ENCODE measurements at regions not wholly inside any gene's neighbourhood (a gene's known extent, or its start where the extent isn't known, plus 50 kb on each side); places are given as distances from the start of the nearest gene placed in this dataset.
"Not testable (repeated sequence)": the region's sequence is repeated elsewhere in the genome, so short reads cannot be mapped to it uniquely, and the experiment has no call there.

DNA sequence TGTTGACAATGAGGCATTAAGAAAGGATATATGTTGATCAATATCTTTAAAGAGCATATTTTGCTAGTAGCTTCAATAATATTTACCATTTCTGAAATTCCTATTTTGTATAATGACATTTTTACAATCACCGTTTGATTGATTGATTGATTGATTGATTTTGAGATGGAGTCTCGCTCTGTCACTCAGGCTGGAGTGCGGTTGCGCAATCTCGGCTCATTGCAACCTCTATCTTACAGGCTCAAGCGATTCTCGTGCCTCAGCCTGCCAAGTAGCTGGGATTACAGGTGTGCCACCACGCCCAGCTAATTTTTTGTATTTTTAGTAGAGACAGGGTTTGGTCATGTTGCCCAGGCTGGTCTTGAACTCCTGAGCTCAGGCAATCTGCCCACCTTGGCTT lies 150.9 kb upstream of the TEX13D start:
- CTCF ChIA-PET, result interaction anchor here (1.2 kb wide), 1 partner anchor 13 kb away, joined by 3 read pairs; no protein-coding TSS in a partner anchor
- POLR2A ChIA-PET; DNase-seq (ENCODE audit: extremely low spot score): not testable (repeated sequence)

DNA sequence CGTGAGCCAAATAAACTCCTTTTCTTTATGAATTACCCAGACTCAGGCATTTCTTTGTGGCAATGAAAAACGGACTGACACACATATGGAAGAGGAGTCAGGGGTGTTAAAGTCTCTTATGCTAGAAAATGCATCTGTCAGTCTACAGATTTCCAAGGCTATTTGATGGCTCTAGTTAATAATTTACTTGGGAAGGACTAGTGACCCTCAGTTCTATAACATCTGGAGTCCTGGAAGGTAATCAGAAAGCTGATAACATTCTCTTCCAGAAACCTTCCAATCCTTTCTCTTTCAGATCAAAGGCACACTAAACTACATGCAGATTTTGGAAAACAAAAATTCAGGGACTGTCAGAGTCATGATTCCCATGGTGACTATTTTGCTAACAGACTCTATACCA lies 142.0 kb upstream of the TEX13D start:
- TF ChIP-seq, protein P1, sequence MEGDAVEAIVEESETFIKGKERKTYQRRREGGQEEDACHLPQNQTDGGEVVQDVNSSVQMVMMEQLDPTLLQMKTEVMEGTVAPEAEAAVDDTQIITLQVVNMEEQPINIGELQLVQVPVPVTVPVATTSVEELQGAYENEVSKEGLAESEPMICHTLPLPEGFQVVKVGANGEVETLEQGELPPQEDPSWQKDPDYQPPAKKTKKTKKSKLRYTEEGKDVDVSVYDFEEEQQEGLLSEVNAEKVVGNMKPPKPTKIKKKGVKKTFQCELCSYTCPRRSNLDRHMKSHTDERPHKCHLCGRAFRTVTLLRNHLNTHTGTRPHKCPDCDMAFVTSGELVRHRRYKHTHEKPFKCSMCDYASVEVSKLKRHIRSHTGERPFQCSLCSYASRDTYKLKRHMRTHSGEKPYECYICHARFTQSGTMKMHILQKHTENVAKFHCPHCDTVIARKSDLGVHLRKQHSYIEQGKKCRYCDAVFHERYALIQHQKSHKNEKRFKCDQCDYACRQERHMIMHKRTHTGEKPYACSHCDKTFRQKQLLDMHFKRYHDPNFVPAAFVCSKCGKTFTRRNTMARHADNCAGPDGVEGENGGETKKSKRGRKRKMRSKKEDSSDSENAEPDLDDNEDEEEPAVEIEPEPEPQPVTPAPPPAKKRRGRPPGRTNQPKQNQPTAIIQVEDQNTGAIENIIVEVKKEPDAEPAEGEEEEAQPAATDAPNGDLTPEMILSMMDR (IDR thresholded peaks at IDR 0.05; ENCODE audit: control extremely low read depth, extremely low read depth, low read depth, missing control alignments), result no peak
- POLR2A ChIA-PET, result no interaction called here

DNA sequence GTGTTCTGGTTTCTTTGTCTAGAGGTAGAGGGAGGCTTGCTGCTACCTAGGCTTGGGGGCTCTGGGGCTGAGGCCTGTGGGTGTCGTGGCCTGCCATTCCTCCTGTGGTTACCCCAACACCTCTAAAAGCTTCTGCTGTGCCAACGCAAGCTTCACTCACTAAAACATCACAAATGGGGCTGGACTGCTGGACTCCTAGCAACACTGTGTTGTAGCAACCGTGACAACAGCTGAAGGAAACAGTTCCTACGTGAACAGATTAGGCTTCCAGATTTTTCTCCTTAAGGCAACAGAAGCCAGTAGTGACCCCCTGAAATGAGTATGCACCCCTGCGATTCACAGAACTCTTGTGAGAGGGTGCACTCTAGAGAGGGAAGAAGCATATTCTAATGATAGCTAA lies 138.3 kb upstream of the TEX13D start:
- no peak for DNase-seq (ENCODE audit: extremely low spot score)
- POLR2A ChIA-PET, result no interaction called here
- TF ChIP-seq, protein P1 (IDR thresholded peaks at IDR 0.05; ENCODE audit: control extremely low read depth, extremely low read depth, low read depth, missing control alignments), result no peak
- CTCF ChIA-PET, result interaction anchor here (1.4 kb wide), 1 partner anchor 13 kb away, joined by 3 read pairs; no protein-coding TSS in a partner anchor

More for the DNA sequence above, 142.0 kb upstream of the TEX13D start:
- CTCF ChIA-PET, result no interaction called here
- no peak for DNase-seq (ENCODE audit: extremely low spot score)

DNA sequence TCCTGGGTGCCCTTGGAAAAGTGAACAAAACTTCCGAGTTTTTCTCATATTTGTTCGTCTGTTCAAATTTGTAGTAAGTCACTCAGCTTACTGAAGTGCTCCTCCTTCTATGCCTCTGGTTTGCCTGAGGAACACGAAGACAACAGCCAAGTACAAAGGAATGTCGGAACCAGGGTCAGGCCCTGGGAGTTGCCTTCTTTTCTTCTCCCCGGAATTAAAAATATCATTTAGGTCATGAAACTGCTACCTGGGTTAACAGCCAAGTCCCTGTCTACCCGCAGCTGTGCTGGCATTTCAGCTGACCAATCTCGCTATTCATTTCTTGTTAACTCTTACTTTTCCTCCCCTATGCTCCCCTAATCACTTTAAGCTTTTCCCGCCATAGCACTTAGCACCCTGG lies 137.6 kb upstream of the TEX13D start:
- ChIA-PET POLR2A (no interaction called here), CTCF (interaction anchor here (1.4 kb wide), 1 partner anchor 14 kb away, joined by 3 read pairs; no protein-coding TSS in a partner anchor)
- DNase-seq (ENCODE audit: extremely low spot score), result no peak
- TF ChIP-seq, protein P1 (IDR thresholded peaks at IDR 0.05; ENCODE audit: control extremely low read depth, extremely low read depth, low read depth, missing control alignments), result no peak

DNA sequence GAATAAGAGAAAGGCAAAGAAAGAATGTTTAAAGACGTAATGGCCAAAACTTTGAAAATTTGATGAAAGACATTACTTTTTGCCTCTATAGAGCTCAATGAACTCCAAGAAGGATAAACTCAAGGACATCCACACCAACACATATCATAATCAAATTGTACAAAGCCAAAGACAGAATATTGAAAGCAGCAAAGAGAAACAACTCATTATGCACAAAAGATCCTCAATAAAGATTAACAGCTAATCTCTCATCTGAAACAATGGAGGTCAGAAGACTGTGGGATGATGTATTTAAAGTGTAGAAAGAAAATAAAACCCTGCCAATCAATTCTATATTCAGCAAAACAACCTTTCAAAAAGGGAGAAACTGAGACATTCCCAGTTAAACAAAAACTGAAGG lies 129.1 kb upstream of the TEX13D start:
- ChIA-PET CTCF (no interaction called here), POLR2A (no interaction called here)
- DNase-seq (ENCODE audit: extremely low spot score), result no peak
- TF ChIP-seq, protein P1 (IDR thresholded peaks at IDR 0.05; ENCODE audit: control extremely low read depth, extremely low read depth, low read depth, missing control alignments), result no peak

DNA sequence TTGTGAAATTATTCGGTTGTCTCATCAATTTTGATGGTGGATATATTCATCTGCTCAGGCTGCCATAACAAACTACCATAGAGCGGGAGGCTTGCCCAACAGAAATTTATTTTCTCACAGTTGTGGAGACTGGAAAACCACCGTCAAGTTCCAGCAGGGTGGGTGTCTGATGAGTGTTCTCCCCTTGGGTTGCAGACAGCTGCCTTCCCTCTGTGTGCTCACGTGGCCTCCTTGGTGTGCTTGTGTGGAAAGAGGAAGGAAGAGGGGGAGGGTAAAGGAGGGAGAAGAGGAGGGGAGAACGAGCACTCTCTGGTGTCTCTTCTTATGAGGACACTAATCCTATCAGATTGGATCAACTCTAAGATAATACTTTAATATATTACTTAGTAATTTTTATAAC lies 123.8 kb upstream of the TEX13D start:
- POLR2A ChIA-PET, result no interaction called here
- DNase-seq (ENCODE audit: extremely low spot score), result no peak
- TF ChIP-seq, protein P1 (IDR thresholded peaks at IDR 0.05; ENCODE audit: control extremely low read depth, extremely low read depth, low read depth, missing control alignments), result no peak
- CTCF ChIA-PET, result no interaction called here

DNA sequence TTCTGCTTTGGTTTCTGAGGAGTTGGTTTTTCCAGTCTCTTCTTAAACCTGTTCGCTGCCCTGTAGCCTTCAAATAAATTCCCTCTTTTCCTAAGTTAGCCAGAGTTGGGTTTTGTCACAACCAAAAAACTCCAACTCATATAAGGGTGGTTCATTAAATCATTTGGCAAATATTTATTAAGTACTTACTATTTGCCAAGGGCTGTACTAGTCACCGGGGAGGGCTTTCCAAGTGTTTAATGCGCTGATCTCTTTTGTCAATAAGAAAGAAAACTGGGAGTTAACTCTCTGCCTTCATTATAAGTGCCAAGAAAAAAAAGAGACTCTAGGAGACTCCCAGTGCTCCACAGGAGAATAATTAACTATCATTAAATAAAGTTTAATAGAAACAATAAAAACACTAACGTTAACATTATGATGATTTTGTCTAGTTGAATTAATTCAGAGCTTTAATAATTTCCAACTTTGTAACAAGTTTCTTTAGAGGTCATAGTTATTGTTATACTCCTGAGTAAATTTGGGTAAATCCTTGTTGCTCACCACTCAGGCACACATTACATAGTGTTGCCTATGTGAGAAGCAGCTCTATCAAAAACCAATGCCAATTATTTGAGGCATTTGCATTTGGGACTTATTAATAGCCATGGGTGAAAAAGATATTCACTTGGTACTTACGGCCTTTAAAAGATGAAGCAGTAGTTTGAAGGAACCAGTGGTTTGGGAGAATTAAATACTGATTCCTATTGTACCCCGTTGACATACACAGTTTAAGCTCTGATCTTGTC lies 122.5 kb upstream of the TEX13D start:
- CTCF ChIA-PET, result no interaction called here
- TF ChIP-seq, protein P1 (IDR thresholded peaks at IDR 0.05; ENCODE audit: control extremely low read depth, extremely low read depth, low read depth, missing control alignments), result no peak

More for the DNA sequence above, 122.5 kb upstream of the TEX13D start:
- POLR2A ChIA-PET, result no interaction called here
- no peak for DNase-seq (ENCODE audit: extremely low spot score)
